Vagina (tissue), 2 donors: ENCODE measurements at regions not wholly inside any gene's neighbourhood (a gene's known extent, or its start where the extent isn't known, plus 50 kb on each side); places are given as distances from the start of the nearest gene placed in this dataset.

Experiments
- DNase-seq, 2 donors: peaks; one replicate each; pipeline ENCODE4 v3.0.0-alpha.2; 2017; ENCODE audit errors: extremely low spot score in 2 of 2
- H3K27ac ChIP-seq: fragments of 200-600 bp; sonication (generic); one replicate; pipeline ENCODE4 v1.5.1; 2019
- H3K27me3 ChIP-seq: fragments of 200-600 bp; sonication (generic); one replicate; pipeline ENCODE4 v1.5.1; 2019
- H3K36me3 ChIP-seq, 2 donors: fragments of 200-600 bp; sonication (generic); one replicate each; pipeline ENCODE4 v1.5.1; 2017 to 2019
- H3K4me1 ChIP-seq: fragments of 200-600 bp; sonication (generic); one replicate; pipeline ENCODE4 v1.5.1; 2019
- H3K4me3 ChIP-seq, 2 donors: fragments of 200-600 bp; sonication (generic); 1 replicate in 1 of 2; 2 replicates in 1 of 2; pipeline ENCODE4 v1.5.1; 2016 to 2019
- H3K9me3 ChIP-seq: fragments of 200-600 bp; sonication (generic); one replicate; pipeline ENCODE4 v1.5.1; 2019
- POLR2A ChIP-seq, 2 donors: fragments of 450-650 bp; IDR thresholded peaks; one replicate each; pipeline ENCODE4 v1.6.1; 2017; ENCODE audit warnings: antibody characterized with exemption in 2 of 2, mild to moderate bottlenecking in 2 of 2, moderate library complexity in 2 of 2
- POLR2AphosphoS5 ChIP-seq, 2 donors: sonication (generic); formaldehyde crosslinking; IDR thresholded peaks; one replicate each; pipeline ENCODE4 v1.9.0; 2017; ENCODE audit warnings: antibody characterized with exemption in 2 of 2, mild to moderate bottlenecking in 2 of 2, low read depth in 1 of 2; ENCODE audit not compliant: insufficient read depth in 1 of 2
- intact Hi-C: fragments of 100-400 bp; cut with DNase I; formaldehyde crosslinking; loops from one replicate; pipeline ENCODE4 v1.15.1; 2023
- TF ChIP-seq, protein P1 (sequence below), 3 experiments: fragments of 450-650 bp in 2 of 3; fragments of 200-600 bp in 1 of 3; sonication (generic) in 1 of 3; IDR thresholded peaks; one replicate each; pipeline ENCODE4 v1.5.1; 2017 to 2019; ENCODE audit warnings: antibody characterized with exemption in 3 of 3, mild to moderate bottlenecking in 2 of 3, moderate library complexity in 2 of 3

DNA sequence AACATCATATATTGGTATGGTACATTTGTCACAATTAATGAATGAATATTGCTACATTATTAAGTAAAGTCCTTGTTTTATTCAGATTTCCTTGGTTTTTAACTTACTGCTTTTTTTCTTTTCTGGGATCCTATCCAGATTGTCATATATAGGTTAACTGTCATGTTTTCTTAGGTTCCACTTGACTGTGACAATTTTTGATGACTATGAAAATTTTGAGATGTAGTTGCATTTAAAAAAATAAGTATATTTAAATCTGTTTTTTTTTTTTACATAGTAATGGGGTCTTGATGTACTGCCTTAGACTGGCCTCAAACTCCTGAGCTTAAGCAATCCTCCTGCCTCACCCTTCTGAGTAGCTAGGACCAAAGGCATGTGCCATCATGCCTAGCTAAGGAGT is 76.8 kb downstream of the ATP6V1G3 start:
- intact Hi-C loops = no loop called here
- TF ChIP-seq POLR2AphosphoS5 (IDR thresholded peaks at IDR 0.05; ENCODE audit: insufficient read depth in 1 of 2, low read depth in 1 of 2) (no peak), POLR2A (IDR thresholded peaks at IDR 0.05) (no peak)
- TF ChIP-seq, protein P1, sequence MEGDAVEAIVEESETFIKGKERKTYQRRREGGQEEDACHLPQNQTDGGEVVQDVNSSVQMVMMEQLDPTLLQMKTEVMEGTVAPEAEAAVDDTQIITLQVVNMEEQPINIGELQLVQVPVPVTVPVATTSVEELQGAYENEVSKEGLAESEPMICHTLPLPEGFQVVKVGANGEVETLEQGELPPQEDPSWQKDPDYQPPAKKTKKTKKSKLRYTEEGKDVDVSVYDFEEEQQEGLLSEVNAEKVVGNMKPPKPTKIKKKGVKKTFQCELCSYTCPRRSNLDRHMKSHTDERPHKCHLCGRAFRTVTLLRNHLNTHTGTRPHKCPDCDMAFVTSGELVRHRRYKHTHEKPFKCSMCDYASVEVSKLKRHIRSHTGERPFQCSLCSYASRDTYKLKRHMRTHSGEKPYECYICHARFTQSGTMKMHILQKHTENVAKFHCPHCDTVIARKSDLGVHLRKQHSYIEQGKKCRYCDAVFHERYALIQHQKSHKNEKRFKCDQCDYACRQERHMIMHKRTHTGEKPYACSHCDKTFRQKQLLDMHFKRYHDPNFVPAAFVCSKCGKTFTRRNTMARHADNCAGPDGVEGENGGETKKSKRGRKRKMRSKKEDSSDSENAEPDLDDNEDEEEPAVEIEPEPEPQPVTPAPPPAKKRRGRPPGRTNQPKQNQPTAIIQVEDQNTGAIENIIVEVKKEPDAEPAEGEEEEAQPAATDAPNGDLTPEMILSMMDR (IDR thresholded peaks at IDR 0.05) = no peak
- no peak for DNase-seq
- no peaks in the 10 kb centered on the region for H3K4me1 ChIP-seq
- no peak overlapping the region for H3K27ac ChIP-seq
- H3K9me3 ChIP-seq = no peaks in the 10 kb centered on the region
- no peak overlapping the region for H3K4me3 ChIP-seq
- H3K36me3 ChIP-seq = no peaks in the 10 kb centered on the region
- no peaks in the 10 kb centered on the region for H3K27me3 ChIP-seq

GRCh38 chr1:198462365-198463019 is 78.0 kb downstream of the ATP6V1G3 start:
- no peak overlapping the region for H3K4me3 ChIP-seq
- no peak for DNase-seq
- H3K9me3 ChIP-seq = no peaks in the 10 kb centered on the region
- no peak overlapping the region for H3K27ac ChIP-seq
- H3K36me3 ChIP-seq = no peaks in the 10 kb centered on the region
- intact Hi-C loops = no loop called here
- no peaks in the 10 kb centered on the region for H3K4me1 ChIP-seq
- no peaks in the 10 kb centered on the region for H3K27me3 ChIP-seq
- no peak for TF ChIP-seq POLR2A (IDR thresholded peaks at IDR 0.05)
- TF ChIP-seq POLR2AphosphoS5 (IDR thresholded peaks at IDR 0.05; ENCODE audit: insufficient read depth in 1 of 2, low read depth in 1 of 2) = no peak
- TF ChIP-seq, protein P1 (IDR thresholded peaks at IDR 0.05) = no peak

GRCh38 chr1:198455966-198456365 is 84.5 kb downstream of the ATP6V1G3 start:
- Histone ChIP-seq H3K27me3 (no peaks in the 10 kb centered on the region), H3K9me3 (no peaks in the 10 kb centered on the region), H3K4me1 (no peaks in the 10 kb centered on the region), H3K36me3 (no peaks in the 10 kb centered on the region), H3K4me3 (no peak overlapping the region), H3K27ac (no peak overlapping the region)
- intact Hi-C loops = no loop called here
- TF ChIP-seq POLR2A (IDR thresholded peaks at IDR 0.05) (no peak), POLR2AphosphoS5 (IDR thresholded peaks at IDR 0.05; ENCODE audit: insufficient read depth in 1 of 2, low read depth in 1 of 2) (no peak)
- TF ChIP-seq, protein P1 (IDR thresholded peaks at IDR 0.05) = no peak
- no peak for DNase-seq

- Histone ChIP-seq H3K4me1 (no peaks in the 10 kb centered on the region), H3K27ac (no peak overlapping the region), H3K4me3 (no peak overlapping the region), H3K27me3 (no peaks in the 10 kb centered on the region), H3K36me3 (no peaks in the 10 kb centered on the region), H3K9me3 (no peaks in the 10 kb centered on the region)
- intact Hi-C loops = no loop called here
- no peak for DNase-seq
- TF ChIP-seq POLR2A (IDR thresholded peaks at IDR 0.05) (no peak), POLR2AphosphoS5 (IDR thresholded peaks at IDR 0.05; ENCODE audit: insufficient read depth in 1 of 2, low read depth in 1 of 2) (no peak)
- TF ChIP-seq, protein P1 (IDR thresholded peaks at IDR 0.05) = no peak
These were observed 90.6 kb downstream of the ATP6V1G3 start for GRCh38 chr1:198449727-198450433.

GRCh38 chr1:198449261-198449660 is 91.2 kb downstream of the ATP6V1G3 start:
- TF ChIP-seq, protein P1 (IDR thresholded peaks at IDR 0.05) = no peak
- TF ChIP-seq POLR2A (IDR thresholded peaks at IDR 0.05) (no peak), POLR2AphosphoS5 (IDR thresholded peaks at IDR 0.05; ENCODE audit: insufficient read depth in 1 of 2, low read depth in 1 of 2) (no peak)
- DNase-seq = no peak
- intact Hi-C loops = no loop called here
- Histone ChIP-seq H3K4me1 (no peaks in the 10 kb centered on the region), H3K36me3 (no peaks in the 10 kb centered on the region), H3K4me3 (no peak overlapping the region), H3K27me3 (no peaks in the 10 kb centered on the region), H3K9me3 (no peaks in the 10 kb centered on the region), H3K27ac (no peak overlapping the region)
